Heart left ventricle (tissue), 16 donors: ENCODE measurements at regions not wholly inside any gene's neighbourhood (a gene's known extent, or its start where the extent isn't known, plus 50 kb on each side); places are given as distances from the start of the nearest gene placed in this dataset.

ENCODE experiments used
- ATAC-seq, 4 donors: fragments of 200-7000 bp; cut with Tn5 transposase; one replicate each; pipeline ENCODE4 v1.9.1; 2020 to 2022; ENCODE audit warnings: moderate library complexity in 4 of 4, mild to moderate bottlenecking in 3 of 4, moderate number of reproducible peaks in 1 of 4
- DNase-seq, 5 donors: peaks; one replicate each; pipeline ENCODE4 v3.0.0-alpha.2; 2020
- H3K27ac ChIP-seq, 12 donors: fragments of 200-600 bp; sonication (generic) in 4 of 12; one replicate each; pipeline versions ENCODE4 v1.5.0 to v1.8.0; 2016 to 2022; ENCODE audit warnings: mild to moderate bottlenecking in 2 of 12
- H3K27me3 ChIP-seq, 9 donors: fragments of 200-600 bp; sonication (generic) in 2 of 9; one replicate each; pipeline versions ENCODE4 v1.5.1 to v1.8.0; 2016 to 2022; ENCODE audit warnings: mild to moderate bottlenecking in 3 of 9
- H3K36me3 ChIP-seq, 9 donors: fragments of 200-600 bp; sonication (generic) in 2 of 9; one replicate each; pipeline versions ENCODE4 v1.5.0 to v1.8.0; 2018 to 2022; ENCODE audit warnings: mild to moderate bottlenecking in 2 of 9
- H3K4me1 ChIP-seq, 12 donors: fragments of 200-600 bp; sonication (generic) in 4 of 12; one replicate each; pipeline versions ENCODE4 v1.5.0 to v1.8.0; 2016 to 2022; ENCODE audit warnings: mild to moderate bottlenecking in 3 of 12
- H3K4me3 ChIP-seq, 12 donors: fragments of 200-600 bp; sonication (generic) in 4 of 12; one replicate each; pipeline versions ENCODE4 v1.5.0 to v1.8.0; 2017 to 2022; ENCODE audit warnings: mild to moderate bottlenecking in 9 of 12, moderate library complexity in 4 of 12
- H3K9me3 ChIP-seq, 12 donors: fragments of 200-600 bp; sonication (generic) in 4 of 12; one replicate each; pipeline versions ENCODE4 v1.5.0 to v1.8.0; 2016 to 2022; ENCODE audit warnings: mild to moderate bottlenecking in 1 of 12
- CTCF ChIP-seq, 12 donors: fragments of 200-600 bp; sonication (generic) in 4 of 12; IDR thresholded peaks; one replicate each; pipeline versions ENCODE4 v1.5.0 to v1.8.0; 2018 to 2022; ENCODE audit warnings: antibody characterized with exemption in 12 of 12, mild to moderate bottlenecking in 5 of 12
- POLR2A ChIP-seq, 2 donors: fragments of 450-650 bp; IDR thresholded peaks; one replicate each; pipeline ENCODE4 v1.6.1; 2017; ENCODE audit warnings: antibody characterized with exemption in 2 of 2, mild to moderate bottlenecking in 2 of 2, moderate library complexity in 2 of 2
- WGBS, 4 donors: extraction: QIAGEN DNeasy Blood & Tissue Kit in 2 of 4; methylation state at CpG; one replicate each; pipeline versions ENCODE4 v1.1.5 to v1.1.7; 2013 to 2018; 5-methylcytosine and 5-hydroxymethylcytosine counted together
- intact Hi-C, 10 donors: fragments of 100-400 bp; cut with DNase I; formaldehyde crosslinking; loops; one replicate each; pipeline versions ENCODE4 v1.11.1 to v1.14.2; 2022
- donor health status: ischemic (EF 13 %, LVEDD 7.1; RV severe dilation, severe dysfunction).
- donor health status: healthy with polysubstance abuse.
- donor health status: DM: no; HTN: yes; CAD: no.
- donor health status: DM: no; HTN: no; CAD: no.
- donor health status: ischemic (EF 25% LVEDD 6.9; RV normal size, moderate dysfunction).
- donor health status: ischemic (EF 25% LVEDD 5.7; RV mildly dilated, moderate dysfunction).
- donor health status: healthy.
- donor health status: DM: yes; HTN: yes; CAD: no.
- donor health status: ischemic (EF 35%, LVEDD 5.7; RV mildly dilated, moderate dysfunction).
- donor health status: nonischemic (EF 11% LVEDD 7.7; RV severe dilation, severe dysfunction).
- donor health status: DM: yes; HTN: yes; CAD: no.
- donor health status: PGD.
- donor health status: ischemic (EF 29% LVEDD 5.4; RV normal size, mild dysfunction).
- donor health status: nonischemic (EF 23%, LVEDD 6.1; RV moderate dilation, normal function).

GRCh38 chr15:31824024-31824423, 206.3 kb upstream of the CHRNA7 start:
- no peak for DNase-seq
- Histone ChIP-seq H3K9me3 (no peaks in the 10 kb centered on the region), H3K27ac (no peak overlapping the region), H3K36me3 (no peaks in the 10 kb centered on the region), H3K27me3 (no peaks in the 10 kb centered on the region), H3K4me1 (peaks cover 0 to 10% (median 0%) of the 10 kb centered on the region in 12 donors), H3K4me3 (no peak overlapping the region)
- TF ChIP-seq POLR2A (IDR thresholded peaks at IDR 0.05) (no peak), CTCF (IDR thresholded peaks at IDR 0.05) (no peak)
- WGBS, 4 donors = 62 to 75% (median 73%) methylated on average over 5 of the region's 5 CpGs
- intact Hi-C loops = no loop called here
- ATAC-seq = no peak

GRCh38 chr15:31828594-31828993, 201.7 kb upstream of the CHRNA7 start:
- no peaks in the 10 kb centered on the region for H3K36me3 ChIP-seq
- H3K27ac ChIP-seq = no peak overlapping the region
- intact Hi-C loops = no loop called here
- TF ChIP-seq CTCF (IDR thresholded peaks at IDR 0.05) = no peak
- TF ChIP-seq POLR2A (IDR thresholded peaks at IDR 0.05) = no peak
- H3K9me3 ChIP-seq = peaks cover 0 to 9% (median 0%) of the 10 kb centered on the region in 12 donors
- WGBS, 4 donors = 76 to 93% (median 89%) methylated on average over 3 of the region's 3 CpGs
- H3K4me3 ChIP-seq = no peak overlapping the region
- peaks cover 0 to 4% (median 0%) of the 10 kb centered on the region in 12 donors for H3K4me1 ChIP-seq
- no peaks in the 10 kb centered on the region for H3K27me3 ChIP-seq
- DNase-seq (no peak), ATAC-seq (no peak)

GRCh38 chr15:31830591-31830990, 199.7 kb upstream of the CHRNA7 start:
- intact Hi-C loops = loop anchor here in 1 of 10 donors (10.0 kb wide), 1 partner anchor 54 kb away; no protein-coding TSS in a partner anchor
- 75 to 89% (median 77%) methylated on average over 1 of the region's 1 CpG for WGBS, 4 donors

GRCh38 chr15:31831596-31831995, 198.7 kb upstream of the CHRNA7 start:
- Histone ChIP-seq H3K27ac (peak overlapping the region in 3 of 12 donors; percentile 8 to 40 (median 25)), H3K27me3 (no peaks in the 10 kb centered on the region), H3K4me3 (no peak overlapping the region), H3K4me1 (peaks cover 0 to 4% (median 0%) of the 10 kb centered on the region in 12 donors), H3K9me3 (peaks cover 0 to 9% (median 0%) of the 10 kb centered on the region in 12 donors), H3K36me3 (no peaks in the 10 kb centered on the region)
- ATAC-seq = peak; percentile 74 to 84 (median 81)
- peak in 3 of 5 donors; percentile 33 to 37 (median 34) for DNase-seq
- no peak for TF ChIP-seq POLR2A (IDR thresholded peaks at IDR 0.05)
- 46 to 55% (median 48%) methylated on average over 10 of the region's 10 CpGs for WGBS, 4 donors
- intact Hi-C loops = loop anchor here in 1 of 10 donors (10.0 kb wide), 1 partner anchor 53 kb away; no protein-coding TSS in a partner anchor

More at GRCh38 chr15:31830591-31830990, 199.7 kb upstream of the CHRNA7 start:
- H3K4me3 ChIP-seq = no peak overlapping the region
- H3K27ac ChIP-seq = no peak overlapping the region
- TF ChIP-seq POLR2A (IDR thresholded peaks at IDR 0.05) (no peak), CTCF (IDR thresholded peaks at IDR 0.05) (no peak)
- no peak for DNase-seq
- H3K4me1 ChIP-seq = peaks cover 0 to 4% (median 0%) of the 10 kb centered on the region in 12 donors
- no peaks in the 10 kb centered on the region for H3K27me3 ChIP-seq
- ATAC-seq = peak in 1 of 4 donors; percentile 23
- H3K9me3 ChIP-seq = peaks cover 0 to 9% (median 0%) of the 10 kb centered on the region in 12 donors
- no peaks in the 10 kb centered on the region for H3K36me3 ChIP-seq

GRCh38 chr15:31834654-31835053, 195.7 kb upstream of the CHRNA7 start:
- no peak for TF ChIP-seq CTCF (IDR thresholded peaks at IDR 0.05)
- no peak for TF ChIP-seq POLR2A (IDR thresholded peaks at IDR 0.05)
- Histone ChIP-seq H3K27ac (no peak overlapping the region), H3K4me3 (no peak overlapping the region), H3K9me3 (peaks cover 0 to 9% (median 0%) of the 10 kb centered on the region in 12 donors), H3K4me1 (peaks cover 0 to 7% (median 0%) of the 10 kb centered on the region in 12 donors), H3K36me3 (no peaks in the 10 kb centered on the region), H3K27me3 (no peaks in the 10 kb centered on the region)
- no peak for ATAC-seq
- 26 to 38% (median 36%) methylated on average over 3 of the region's 3 CpGs for WGBS, 4 donors
- no peak for DNase-seq
- intact Hi-C loops = loop anchor here in 1 of 10 donors (10.0 kb wide), 1 partner anchor 50 kb away; no protein-coding TSS in a partner anchor
